Endothelial cell of umbilical vein (primary cell): ENCODE measurements at regions not wholly inside any gene's neighbourhood (a gene's known extent, or its start where the extent isn't known, plus 50 kb on each side); places are given as distances from the start of the nearest gene placed in this dataset.

Experiments
- BruUV-seq: library from RNA; stranded (reverse); fragments of 400-500 nt; replicated peaks from 2 replicates; lab custom pipeline; 2021; lab: Mats Ljungman, UMichigan
- CTCF ChIA-PET: fragments of 300-600, 350-600 bp; sonication (Branson Sonifier 250); formaldehyde crosslinking; loops from one replicate; lab custom pipeline; 2021; ENCODE audit warnings: antibody characterized with exemption, inconsistent platforms; lab: Charles Lee
- POLR2A ChIA-PET: fragments of 300-600, 350-600 bp; sonication (Branson Sonifier 250); formaldehyde crosslinking; loops from one replicate; lab custom pipeline; 2021; ENCODE audit warnings: antibody characterized with exemption, inconsistent platforms; lab: Charles Lee
- DNase-seq: peaks from one replicate; pipeline ENCODE4 v3.0.0-alpha.2; 2011; ENCODE audit warnings: low read depth, low spot score
- FAIRE-seq: peaks from 2 replicates; lab custom pipeline; 2011; peaks lifted over from hg19 to GRCh38; lab: Jason Lieb, UNC
- H2AFZ ChIP-seq: 2 replicates; pipeline ENCODE4 v1.6.0; 2012; ENCODE audit warnings: low read depth, low read length, control low read depth, inconsistent platforms
- H3K27ac ChIP-seq: 2 replicates; pipeline ENCODE4 v1.5.1; 2011; ENCODE audit warnings: low read depth, mild to moderate bottlenecking, control low read depth, low read length, moderate library complexity; ENCODE audit not compliant: insufficient read depth
- H3K27me3 ChIP-seq, 2 experiments: 2 replicates each; pipeline versions ENCODE4 v1.6.0 to v1.6.1; 2011; ENCODE audit warnings: low read length in 2 of 2, mixed read lengths in 1 of 2; ENCODE audit not compliant: control insufficient read depth in 2 of 2, insufficient read depth in 2 of 2
- H3K36me3 ChIP-seq, 2 experiments: 2 replicates in 1 of 2; 3 replicates in 1 of 2; pipeline ENCODE4 v1.5.1; 2011; ENCODE audit warnings: low read length in 2 of 2, mild to moderate bottlenecking in 1 of 2, moderate library complexity in 1 of 2; ENCODE audit not compliant: control insufficient read depth in 2 of 2, insufficient read depth in 2 of 2; ENCODE audit errors: extremely low read depth in 1 of 2
- H3K4me1 ChIP-seq: 3 replicates; pipeline ENCODE4 v1.5.1; 2011; ENCODE audit warnings: mild to moderate bottlenecking, low read length; ENCODE audit not compliant: control insufficient read depth, insufficient read depth; ENCODE audit errors: extremely low read depth
- H3K4me2 ChIP-seq: 2 replicates; pipeline ENCODE4 v1.6.1; 2011; ENCODE audit warnings: low read length, control low read depth, mixed read lengths; ENCODE audit not compliant: insufficient read depth
- H3K4me3 ChIP-seq, 3 experiments: fragments of 200-600 bp in 1 of 3; sonication (generic), shearing (Covaris generic) in 1 of 3; replicated peaks in 1 of 3; 2 replicates each; pipeline ENCODE4 v1.5.1; 2011 to 2016; ENCODE audit warnings: control low read depth in 3 of 3, low read length in 3 of 3, mild to moderate bottlenecking in 2 of 3, inconsistent platforms in 1 of 3, low read depth in 1 of 3, moderate library complexity in 1 of 3; ENCODE audit not compliant: insufficient read depth in 1 of 3
- H3K79me2 ChIP-seq: 2 replicates; pipeline ENCODE4 v1.6.0; 2012; ENCODE audit warnings: low read length, inconsistent platforms; ENCODE audit not compliant: control insufficient read depth, insufficient read depth
- H3K9ac ChIP-seq: replicated peaks from 2 replicates; pipeline ENCODE3; 2011; ENCODE audit warnings: low read length, control low read depth; ENCODE audit not compliant: insufficient read depth; ENCODE audit errors: extremely low read depth
- H3K9me1 ChIP-seq: replicated peaks from 3 replicates; pipeline ENCODE4 v1.6.0; 2011; ENCODE audit warnings: mild to moderate bottlenecking, low read length; ENCODE audit not compliant: control insufficient read depth, insufficient read depth; ENCODE audit errors: extremely low read depth
- H3K9me3 ChIP-seq: replicated peaks from 2 replicates; pipeline ENCODE4 v1.5.1; 2012; ENCODE audit warnings: low read length, inconsistent platforms; ENCODE audit not compliant: control insufficient read depth, insufficient read depth
- H4K20me1 ChIP-seq: replicated peaks from 2 replicates; pipeline ENCODE3; 2011; ENCODE audit warnings: mild to moderate bottlenecking, low read length; ENCODE audit not compliant: control insufficient read depth, insufficient read depth; ENCODE audit errors: extremely low read depth
- EZH2 ChIP-seq: IDR thresholded peaks from 2 replicates; pipeline ENCODE4 v1.6.1; 2012; ENCODE audit warnings: borderline replicate concordance, low read depth, mild to moderate bottlenecking, moderate library complexity, low read length, inconsistent platforms; ENCODE audit not compliant: severe bottlenecking
- FOS ChIP-seq: IDR thresholded peaks from 2 replicates; pipeline ENCODE4 v1.6.1; 2011; ENCODE audit warnings: mild to moderate bottlenecking, low read length, moderate library complexity, borderline replicate concordance; ENCODE audit not compliant: insufficient read depth
- GATA2 ChIP-seq: IDR thresholded peaks from 2 replicates; pipeline ENCODE4 v1.7.0; 2011; ENCODE audit warnings: low read depth, mild to moderate bottlenecking, moderate library complexity, mixed read lengths, low read length; ENCODE audit not compliant: insufficient read length, insufficient read depth
- JUN ChIP-seq: IDR thresholded peaks from 2 replicates; pipeline ENCODE4 v1.6.1; 2011; ENCODE audit warnings: borderline replicate concordance, low read depth; ENCODE audit not compliant: insufficient read length, insufficient read depth
- MAX ChIP-seq: IDR thresholded peaks from 2 replicates; pipeline ENCODE4 v1.6.1; 2011; ENCODE audit not compliant: insufficient read depth, insufficient read length
- MYC ChIP-seq: IDR thresholded peaks from one replicate; pipeline ENCODE4 v1.6.1; 2011; ENCODE audit warnings: mild to moderate bottlenecking, low read depth, low read length
- POLR2A ChIP-seq: IDR thresholded peaks from 2 replicates; pipeline ENCODE4 v1.6.1; 2012; ENCODE audit warnings: low read depth, mild to moderate bottlenecking, control low read depth, low read length
- POLR2AphosphoS5 ChIP-seq: IDR thresholded peaks from 2 replicates; pipeline ENCODE4 v1.6.1; 2012; ENCODE audit warnings: low read depth, mild to moderate bottlenecking, control low read depth, low read length, moderate library complexity; ENCODE audit not compliant: insufficient read depth
- dilution Hi-C: fragments of 300-500 bp; cut with MboI; formaldehyde crosslinking; loops from one replicate; pipeline ENCODE4 v1.15.0; 2019; ENCODE audit warnings: low sequenced_read_pairs; ENCODE audit not compliant: extremely low pct_ligation_motif_present
- intact Hi-C: fragments of 100-400 bp; cut with micrococcal nuclease; formaldehyde crosslinking; loops from one replicate; pipeline ENCODE4 v1.10.0; 2022
- TF ChIP-seq, protein P1 (sequence below), 2 donors: IDR thresholded peaks; 1 replicate in 1 of 2; 2 replicates in 1 of 2; pipeline ENCODE4 v1.5.1; 2011; ENCODE audit warnings: low read length in 2 of 2, mild to moderate bottlenecking in 2 of 2, moderate library complexity in 2 of 2, control low read depth in 1 of 2, inconsistent platforms in 1 of 2, low read depth in 1 of 2; ENCODE audit not compliant: insufficient read depth in 1 of 2; ENCODE audit errors: extremely low read depth in 1 of 2

GRCh38 chr1:208339911-208340310, 95.7 kb upstream of the PLXNA2 start:
- Histone ChIP-seq H3K4me2 (no peak overlapping the region), H3K36me3 (no peaks in the 10 kb centered on the region), H3K9me3 (no peaks in the 10 kb centered on the region), H3K9ac (no peak overlapping the region), H3K4me1 (no peaks in the 10 kb centered on the region), H4K20me1 (no peaks in the 10 kb centered on the region), H3K9me1 (no peaks in the 10 kb centered on the region), H3K27ac (no peak overlapping the region), H3K4me3 (no peak overlapping the region), H3K27me3 (no peaks in the 10 kb centered on the region), H3K79me2 (no peaks in the 10 kb centered on the region), H2AFZ (no peak overlapping the region)
- intact Hi-C loops, result no loop called here
- FAIRE-seq (no peak), DNase-seq (no peak)
- dilution Hi-C loops, result no loop called here
- BruUV-seq, result no TSS peak
- CTCF ChIA-PET, result no interaction called here
- TF ChIP-seq EZH2 (no peak), GATA2 (no peak), MAX (no peak), JUN (no peak), FOS (no peak), MYC (no peak), POLR2A (no peak), POLR2AphosphoS5 (no peak)
- TF ChIP-seq, protein P1, sequence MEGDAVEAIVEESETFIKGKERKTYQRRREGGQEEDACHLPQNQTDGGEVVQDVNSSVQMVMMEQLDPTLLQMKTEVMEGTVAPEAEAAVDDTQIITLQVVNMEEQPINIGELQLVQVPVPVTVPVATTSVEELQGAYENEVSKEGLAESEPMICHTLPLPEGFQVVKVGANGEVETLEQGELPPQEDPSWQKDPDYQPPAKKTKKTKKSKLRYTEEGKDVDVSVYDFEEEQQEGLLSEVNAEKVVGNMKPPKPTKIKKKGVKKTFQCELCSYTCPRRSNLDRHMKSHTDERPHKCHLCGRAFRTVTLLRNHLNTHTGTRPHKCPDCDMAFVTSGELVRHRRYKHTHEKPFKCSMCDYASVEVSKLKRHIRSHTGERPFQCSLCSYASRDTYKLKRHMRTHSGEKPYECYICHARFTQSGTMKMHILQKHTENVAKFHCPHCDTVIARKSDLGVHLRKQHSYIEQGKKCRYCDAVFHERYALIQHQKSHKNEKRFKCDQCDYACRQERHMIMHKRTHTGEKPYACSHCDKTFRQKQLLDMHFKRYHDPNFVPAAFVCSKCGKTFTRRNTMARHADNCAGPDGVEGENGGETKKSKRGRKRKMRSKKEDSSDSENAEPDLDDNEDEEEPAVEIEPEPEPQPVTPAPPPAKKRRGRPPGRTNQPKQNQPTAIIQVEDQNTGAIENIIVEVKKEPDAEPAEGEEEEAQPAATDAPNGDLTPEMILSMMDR (IDR thresholded peaks at IDR 0.05; ENCODE audit: extremely low read depth in 1 of 2, insufficient read depth in 1 of 2, low read depth in 1 of 2, low read length in 2 of 2), result no peak
- POLR2A ChIA-PET, result no interaction called here
